Right lobe of liver (tissue), 6 donors: ENCODE measurements at regions not wholly inside any gene's neighbourhood (a gene's known extent, or its start where the extent isn't known, plus 50 kb on each side); places are given as distances from the start of the nearest gene placed in this dataset.

ENCODE experiments used
- ATAC-seq, 4 donors: fragments of 200-7000 bp; cut with Tn5 transposase; one replicate each; pipeline ENCODE4 v1.9.1; 2020; ENCODE audit warnings: mild to moderate bottlenecking in 4 of 4, moderate library complexity in 4 of 4
- DNase-seq, 3 donors: peaks; one replicate each; pipeline ENCODE4 v3.0.0-alpha.2; 2020
- H3K27ac ChIP-seq, 3 donors: fragments of 200-600 bp; one replicate each; pipeline ENCODE4 v1.8.0; 2022
- H3K27me3 ChIP-seq, 2 donors: fragments of 200-600 bp; one replicate each; pipeline ENCODE4 v1.8.0; 2022
- H3K36me3 ChIP-seq, 4 donors: fragments of 200-600 bp; sonication (generic) in 1 of 4; one replicate each; pipeline versions ENCODE4 v1.5.1 to v1.8.0; 2017 to 2022; ENCODE audit warnings: control low read depth in 1 of 4
- H3K4me1 ChIP-seq, 4 donors: fragments of 200-600 bp; sonication (generic) in 1 of 4; one replicate each; pipeline versions ENCODE4 v1.5.1 to v1.8.0; 2017 to 2022; ENCODE audit warnings: control low read depth in 1 of 4
- H3K4me3 ChIP-seq, 3 donors: fragments of 200-600 bp; one replicate each; pipeline ENCODE4 v1.8.0; 2022
- H3K9me3 ChIP-seq, 4 donors: fragments of 200-600 bp; sonication (generic) in 1 of 4; one replicate each; pipeline versions ENCODE4 v1.5.1 to v1.8.0; 2017 to 2022; ENCODE audit warnings: control low read depth in 1 of 4
- CTCF ChIP-seq, 4 donors: fragments of 200-600 bp in 3 of 4; fragments of 450-650 bp in 1 of 4; IDR thresholded peaks; one replicate each; pipeline versions ENCODE4 v1.5.1 to v1.8.0; 2016 to 2022; ENCODE audit warnings: antibody characterized with exemption in 4 of 4, mild to moderate bottlenecking in 2 of 4
- POLR2A ChIP-seq: fragments of 450-650 bp; IDR thresholded peaks from one replicate; pipeline ENCODE4 v1.6.1; 2017; ENCODE audit warnings: antibody characterized with exemption, mild to moderate bottlenecking
- WGBS: methylation state at CpG from one replicate; pipeline ENCODE4 v1.1.6; 2018; ENCODE audit warnings: low coverage, low lambda C conversion rate; ENCODE audit not compliant: insufficient coverage; ENCODE audit errors: missing lambda C conversion rate; 5-methylcytosine and 5-hydroxymethylcytosine counted together
- intact Hi-C, 2 donors: fragments of 100-400 bp; cut with DNase I; formaldehyde crosslinking; loops; one replicate each; pipeline versions ENCODE4 v1.11.2 to v1.14.1; 2022
- donor health status: DM: no; HTN: yes; CAD: no.
- donor health status: DM: no; HTN: no; CAD: no.
- donor health status: DM: no; HTN: no; CAD: no.
- donor health status: DM: no; HTN: yes; CAD: no.
- donor health status: DM: no; HTN: yes; CAD: no.

GRCh38 chr9:86679909-86680308 lies 267.4 kb downstream of the GAS1 start:
- ATAC-seq: no peak
- no peak for TF ChIP-seq CTCF (IDR thresholded peaks at IDR 0.05)
- TF ChIP-seq POLR2A: no peak

DNA sequence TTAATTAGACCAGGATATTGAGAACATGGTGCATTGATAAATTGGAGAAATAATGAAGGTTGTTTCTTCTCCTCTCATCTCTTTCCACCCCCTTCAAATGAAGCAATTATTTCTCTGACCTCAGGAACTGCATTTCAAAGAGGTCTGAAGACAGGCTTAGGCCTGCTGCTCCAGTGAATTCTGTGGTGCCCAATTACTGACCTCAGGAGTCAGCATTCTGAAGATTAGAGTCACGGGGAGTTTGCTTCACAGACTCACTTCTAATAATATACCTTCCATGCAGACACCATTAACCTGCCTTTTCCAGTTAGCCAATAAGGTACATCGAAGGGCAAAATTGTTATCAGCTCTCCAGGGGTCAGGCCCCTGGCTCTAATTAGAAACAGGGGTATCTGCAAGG lies 270.9 kb downstream of the GAS1 start:
- DNase-seq: no peak
- intact Hi-C loops: no loop called here
- whole genome bisulfite sequencing: 56% methylated on average over 2 of the region's 2 CpGs
- no peaks in the 10 kb centered on the region for H3K36me3 ChIP-seq
- no peaks in the 10 kb centered on the region for H3K27me3 ChIP-seq
- ATAC-seq: no peak
- H3K4me1 ChIP-seq: no peaks in the 10 kb centered on the region
- TF ChIP-seq CTCF (IDR thresholded peaks at IDR 0.05): no peak
- TF ChIP-seq POLR2A: no peak
- H3K27ac ChIP-seq: no peak overlapping the region
- H3K4me3 ChIP-seq: no peak overlapping the region
- no peaks in the 10 kb centered on the region for H3K9me3 ChIP-seq

More at GRCh38 chr9:86679909-86680308, 267.4 kb downstream of the GAS1 start:
- Histone ChIP-seq H3K27ac (no peak overlapping the region), H3K4me3 (no peak overlapping the region), H3K36me3 (no peaks in the 10 kb centered on the region), H3K9me3 (no peaks in the 10 kb centered on the region), H3K27me3 (no peaks in the 10 kb centered on the region), H3K4me1 (no peaks in the 10 kb centered on the region)
- intact Hi-C loops: no loop called here
- 45% methylated on average over 2 of the region's 2 CpGs for WGBS
- no peak for DNase-seq

DNA sequence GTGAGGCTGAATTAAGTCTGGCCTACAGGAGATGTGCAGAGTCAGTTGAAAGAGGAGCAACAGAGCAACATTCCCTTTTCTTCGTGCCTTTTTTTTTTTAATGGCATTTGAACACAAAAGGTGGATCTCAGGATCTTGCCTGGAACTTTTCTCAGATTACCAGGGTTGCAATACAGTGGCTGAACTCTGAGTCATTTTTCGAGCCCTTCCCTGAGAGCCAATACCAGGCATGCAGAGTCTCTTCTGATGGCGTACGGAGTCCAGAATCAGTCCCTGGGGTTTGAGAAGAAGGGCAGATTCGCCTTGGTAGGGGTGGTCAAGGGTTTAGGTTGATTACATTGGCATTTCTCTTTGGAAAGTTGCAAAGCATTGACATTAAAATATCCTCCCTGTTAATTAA lies 271.5 kb downstream of the GAS1 start:
- 60% methylated on average over 5 of the region's 5 CpGs for WGBS
- no peaks in the 10 kb centered on the region for H3K27me3 ChIP-seq
- TF ChIP-seq POLR2A: no peak
- no peak for TF ChIP-seq CTCF (IDR thresholded peaks at IDR 0.05)
- no peak overlapping the region for H3K27ac ChIP-seq
- ATAC-seq (no peak), DNase-seq (no peak)
- H3K36me3 ChIP-seq: no peaks in the 10 kb centered on the region
- H3K4me1 ChIP-seq: no peaks in the 10 kb centered on the region
- H3K4me3 ChIP-seq: no peak overlapping the region
- intact Hi-C loops: no loop called here
- H3K9me3 ChIP-seq: no peaks in the 10 kb centered on the region

- WGBS: 29% methylated on average over 2 of the region's 2 CpGs
- no peak for ATAC-seq
- DNase-seq: no peak
- Histone ChIP-seq H3K4me3 (no peak overlapping the region), H3K36me3 (no peaks in the 10 kb centered on the region), H3K27ac (no peak overlapping the region), H3K9me3 (no peaks in the 10 kb centered on the region), H3K27me3 (no peaks in the 10 kb centered on the region), H3K4me1 (no peaks in the 10 kb centered on the region)
- intact Hi-C loops: no loop called here
- TF ChIP-seq CTCF (IDR thresholded peaks at IDR 0.05) (no peak), POLR2A (no peak)
These were observed 272.8 kb downstream of the GAS1 start for GRCh38 chr9:86674487-86674886.

DNA sequence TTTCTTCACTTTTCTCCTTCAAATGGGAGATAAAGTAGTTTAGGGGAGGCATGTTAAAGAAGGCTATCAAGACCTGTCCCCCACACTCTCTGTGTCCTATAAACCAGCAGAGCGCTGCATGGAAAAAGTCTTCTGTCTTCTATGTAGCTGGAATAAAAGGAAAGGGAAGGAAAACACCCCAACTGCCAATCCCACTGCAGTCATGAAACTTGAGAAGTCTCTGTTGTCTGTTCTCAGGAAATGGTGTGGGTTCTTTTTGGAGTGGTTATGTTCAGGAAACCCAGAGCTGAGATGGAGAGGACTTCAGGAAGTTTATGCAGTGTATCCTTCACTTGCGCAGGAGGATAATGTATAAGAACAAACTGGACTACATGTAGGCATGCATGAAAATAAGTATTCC lies 274.3 kb downstream of the GAS1 start:
- Histone ChIP-seq H3K4me1 (no peaks in the 10 kb centered on the region), H3K27me3 (no peaks in the 10 kb centered on the region), H3K36me3 (no peaks in the 10 kb centered on the region), H3K27ac (no peak overlapping the region), H3K9me3 (no peaks in the 10 kb centered on the region), H3K4me3 (no peak overlapping the region)
- intact Hi-C loops: no loop called here
- no peak for TF ChIP-seq CTCF (IDR thresholded peaks at IDR 0.05)
- no peak for TF ChIP-seq POLR2A
- no peak for DNase-seq
- WGBS: 71% methylated on average over 1 of the region's 2 CpGs
- ATAC-seq: no peak
